Keratinocyte (primary cell): ENCODE measurements at regions not wholly inside any gene's neighbourhood (a gene's known extent, or its start where the extent isn't known, plus 50 kb on each side); places are given as distances from the start of the nearest gene placed in this dataset.

Experiments
- DNase-seq: peaks from one replicate; pipeline ENCODE4 v3.0.0-alpha.2; 2011; ENCODE audit warnings: low read depth, missing footprints, low spot score
- FAIRE-seq: peaks from 2 replicates; lab custom pipeline; 2011; peaks lifted over from hg19 to GRCh38; lab: Jason Lieb, UNC
- H2AFZ ChIP-seq: 2 replicates; pipeline ENCODE4 v1.6.0; 2012; ENCODE audit warnings: low read length, control low read depth, inconsistent platforms; ENCODE audit not compliant: control insufficient read depth
- H3K27ac ChIP-seq: 2 replicates; pipeline ENCODE4 v1.5.1; 2011; ENCODE audit warnings: low read length; ENCODE audit not compliant: control insufficient read depth, insufficient read depth
- H3K27me3 ChIP-seq: 3 replicates; pipeline ENCODE4 v1.6.0; 2011; ENCODE audit warnings: low read length; ENCODE audit not compliant: control insufficient read depth, insufficient read depth; ENCODE audit errors: extremely low read depth
- H3K36me3 ChIP-seq, 2 experiments: 2 replicates in 1 of 2; 3 replicates in 1 of 2; pipeline ENCODE4 v1.5.1; 2011; ENCODE audit warnings: low read length in 2 of 2, mild to moderate bottlenecking in 1 of 2; ENCODE audit not compliant: control insufficient read depth in 2 of 2, insufficient read depth in 2 of 2; ENCODE audit errors: extremely low read depth in 1 of 2
- H3K4me1 ChIP-seq: 3 replicates; pipeline ENCODE4 v1.5.1; 2011; ENCODE audit warnings: low read length; ENCODE audit not compliant: control insufficient read depth, insufficient read depth; ENCODE audit errors: extremely low read depth
- H3K4me2 ChIP-seq: 3 replicates; pipeline ENCODE4 v1.6.0; 2011; ENCODE audit warnings: low read depth, low read length; ENCODE audit not compliant: control insufficient read depth, insufficient read depth; ENCODE audit errors: extremely low read depth
- H3K4me3 ChIP-seq, 3 experiments: fragments of 200-600 bp in 1 of 3; sonication (generic) in 1 of 3; 2 replicates in 2 of 3; 3 replicates in 1 of 3; pipeline ENCODE4 v1.5.1; 2011 to 2016; ENCODE audit warnings: low read length in 3 of 3, mild to moderate bottlenecking in 3 of 3, control low read depth in 2 of 3, inconsistent platforms in 1 of 3, low read depth in 1 of 3, mixed read lengths in 1 of 3, mixed run types in 1 of 3, moderate library complexity in 1 of 3; ENCODE audit not compliant: control insufficient read depth in 2 of 3, insufficient read depth in 2 of 3; ENCODE audit errors: extremely low read depth in 1 of 3
- H3K79me2 ChIP-seq: 2 replicates; pipeline ENCODE4 v1.6.0; 2012; ENCODE audit warnings: low read length; ENCODE audit not compliant: control insufficient read depth, insufficient read depth
- H3K9ac ChIP-seq: 3 replicates; pipeline ENCODE4 v1.6.0; 2011; ENCODE audit warnings: low read length; ENCODE audit not compliant: control insufficient read depth, insufficient read depth; ENCODE audit errors: extremely low read depth
- H3K9me1 ChIP-seq: 3 replicates; pipeline ENCODE4 v1.6.0; 2011; ENCODE audit warnings: low read length; ENCODE audit not compliant: control insufficient read depth, insufficient read depth; ENCODE audit errors: extremely low read depth
- H3K9me3 ChIP-seq: 2 replicates; pipeline ENCODE4 v1.5.1; 2012; ENCODE audit warnings: low read depth, low read length; ENCODE audit not compliant: control insufficient read depth
- H4K20me1 ChIP-seq: 3 replicates; pipeline ENCODE4 v1.6.0; 2011; ENCODE audit warnings: low read length; ENCODE audit not compliant: control insufficient read depth, insufficient read depth; ENCODE audit errors: extremely low read depth
- EZH2 ChIP-seq: IDR thresholded peaks from one replicate; pipeline ENCODE4 v1.6.1; 2012; ENCODE audit warnings: inconsistent platforms, mild to moderate bottlenecking, low read length, moderate library complexity
- dilution Hi-C: fragments of 300-500 bp; cut with MboI; formaldehyde crosslinking; loops from one replicate; pipeline ENCODE4 v1.7.0; 2020; ENCODE audit warnings: low sequenced_read_pairs; ENCODE audit not compliant: extremely low pct_ligation_motif_present
- TF ChIP-seq, protein P1 (sequence below), 3 experiments: IDR thresholded peaks in 1 of 3; conservative IDR thresholded peaks in 1 of 3; optimal IDR thresholded peaks in 1 of 3; 2 replicates in 2 of 3; 3 replicates in 1 of 3; pipeline versions ENCODE3 to v1.5.1; 2011; ENCODE audit warnings: low read length in 3 of 3, mild to moderate bottlenecking in 3 of 3, moderate library complexity in 2 of 3, control low read depth in 1 of 3, inconsistent platforms in 1 of 3; ENCODE audit not compliant: insufficient read depth in 2 of 3; ENCODE audit errors: extremely low read depth in 1 of 3

DNA sequence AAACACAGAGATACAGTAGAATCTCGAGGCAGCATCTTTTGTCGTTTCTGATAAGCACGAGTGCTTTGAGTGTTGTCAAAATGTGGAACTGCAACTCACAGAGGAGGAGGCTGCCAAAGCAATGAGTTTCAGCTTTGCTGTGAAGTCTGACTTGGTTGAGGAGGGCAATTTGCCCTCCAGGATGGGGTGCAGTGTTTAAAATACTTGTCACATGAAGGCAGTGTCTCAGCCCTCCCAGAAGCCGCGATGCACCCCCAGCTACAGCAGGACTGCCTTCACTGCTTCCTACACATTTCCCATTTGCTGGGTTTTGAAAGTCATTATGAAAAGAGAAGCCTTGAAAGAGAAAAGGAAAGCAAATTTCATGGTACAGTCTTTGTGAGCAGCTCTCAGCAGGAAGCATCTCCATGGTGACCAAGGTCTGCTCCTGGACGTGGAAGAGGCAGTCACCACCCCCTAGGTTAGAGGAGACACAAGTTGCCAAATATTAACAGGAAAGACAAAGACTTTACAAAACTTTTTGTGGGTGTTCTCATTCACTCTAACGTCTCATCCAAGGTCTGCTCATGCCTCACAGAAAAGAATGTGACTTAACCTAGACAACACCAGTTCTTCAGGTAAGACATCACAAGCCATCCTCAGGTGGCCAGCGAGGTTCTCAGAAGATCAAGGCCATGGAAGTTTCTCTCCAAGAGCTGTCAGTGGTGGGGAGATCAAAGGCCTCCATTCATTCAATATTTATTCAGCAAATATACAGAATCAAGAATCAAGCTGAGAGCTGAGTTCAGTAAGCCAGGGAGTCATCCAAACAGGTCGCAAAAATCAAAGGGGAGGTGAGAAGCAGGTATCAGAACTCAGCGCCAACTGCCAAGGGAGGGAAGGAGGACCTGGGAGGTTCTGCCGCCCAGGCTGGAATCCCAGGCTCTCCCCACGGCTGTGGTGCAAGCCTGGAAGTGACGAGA is 476.0 kb downstream of the EIPR1 start:
- Histone ChIP-seq H3K4me3 (no peak overlapping the region), H3K27ac (no peak overlapping the region), H3K9me1 (no peaks in the 10 kb centered on the region), H3K4me1 (no peaks in the 10 kb centered on the region), H3K9me3 (no peaks in the 10 kb centered on the region), H3K79me2 (no peaks in the 10 kb centered on the region), H3K4me2 (no peak overlapping the region), H3K36me3 (no peaks in the 10 kb centered on the region), H3K9ac (no peak overlapping the region), H4K20me1 (no peaks in the 10 kb centered on the region), H3K27me3 (no peaks in the 10 kb centered on the region), H2AFZ (no peak overlapping the region)
- dilution Hi-C loops = no loop called here
- TF ChIP-seq, protein P1, sequence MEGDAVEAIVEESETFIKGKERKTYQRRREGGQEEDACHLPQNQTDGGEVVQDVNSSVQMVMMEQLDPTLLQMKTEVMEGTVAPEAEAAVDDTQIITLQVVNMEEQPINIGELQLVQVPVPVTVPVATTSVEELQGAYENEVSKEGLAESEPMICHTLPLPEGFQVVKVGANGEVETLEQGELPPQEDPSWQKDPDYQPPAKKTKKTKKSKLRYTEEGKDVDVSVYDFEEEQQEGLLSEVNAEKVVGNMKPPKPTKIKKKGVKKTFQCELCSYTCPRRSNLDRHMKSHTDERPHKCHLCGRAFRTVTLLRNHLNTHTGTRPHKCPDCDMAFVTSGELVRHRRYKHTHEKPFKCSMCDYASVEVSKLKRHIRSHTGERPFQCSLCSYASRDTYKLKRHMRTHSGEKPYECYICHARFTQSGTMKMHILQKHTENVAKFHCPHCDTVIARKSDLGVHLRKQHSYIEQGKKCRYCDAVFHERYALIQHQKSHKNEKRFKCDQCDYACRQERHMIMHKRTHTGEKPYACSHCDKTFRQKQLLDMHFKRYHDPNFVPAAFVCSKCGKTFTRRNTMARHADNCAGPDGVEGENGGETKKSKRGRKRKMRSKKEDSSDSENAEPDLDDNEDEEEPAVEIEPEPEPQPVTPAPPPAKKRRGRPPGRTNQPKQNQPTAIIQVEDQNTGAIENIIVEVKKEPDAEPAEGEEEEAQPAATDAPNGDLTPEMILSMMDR (optimal IDR thresholded peaks at IDR 0.05 in 1 of 3, IDR thresholded peaks at IDR 0.05 in 1 of 3, conservative IDR thresholded peaks at IDR 0.05 in 1 of 3; ENCODE audit: extremely low read depth in 1 of 3, insufficient read depth in 2 of 3, low read length in 3 of 3) = no peak
- TF ChIP-seq EZH2 = no peak
- DNase-seq = no peak
- no peak for FAIRE-seq

DNA sequence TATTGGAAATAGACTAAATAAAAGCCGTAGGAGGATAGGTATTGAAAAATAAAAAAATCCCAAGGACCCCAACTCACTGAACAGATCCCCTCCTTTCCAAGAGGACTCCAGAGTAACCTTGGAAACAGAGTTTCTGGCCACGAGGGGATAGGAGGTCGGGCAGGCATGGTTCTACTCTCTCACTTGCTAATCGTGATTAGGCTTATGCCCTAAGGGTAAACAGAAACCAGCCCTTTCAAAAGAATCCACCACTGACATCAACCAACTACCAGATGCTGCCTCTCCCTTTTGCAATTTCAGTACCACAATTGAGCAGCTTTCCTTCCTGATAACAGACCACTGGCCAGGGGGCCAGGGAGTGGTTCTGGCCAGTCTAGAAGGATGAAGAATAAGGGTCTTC is 477.8 kb downstream of the EIPR1 start:
- no peak for TF ChIP-seq EZH2
- TF ChIP-seq, protein P1 (optimal IDR thresholded peaks at IDR 0.05 in 1 of 3, IDR thresholded peaks at IDR 0.05 in 1 of 3, conservative IDR thresholded peaks at IDR 0.05 in 1 of 3; ENCODE audit: extremely low read depth in 1 of 3, insufficient read depth in 2 of 3, low read length in 3 of 3) = no peak
- Histone ChIP-seq H3K36me3 (no peaks in the 10 kb centered on the region), H3K27ac (no peak overlapping the region), H3K4me1 (no peaks in the 10 kb centered on the region), H3K9me1 (no peaks in the 10 kb centered on the region), H3K4me3 (no peak overlapping the region), H3K27me3 (no peaks in the 10 kb centered on the region), H3K9ac (no peak overlapping the region), H4K20me1 (no peaks in the 10 kb centered on the region), H3K79me2 (no peaks in the 10 kb centered on the region), H3K9me3 (no peaks in the 10 kb centered on the region), H3K4me2 (no peak overlapping the region), H2AFZ (no peak overlapping the region)
- dilution Hi-C loops = no loop called here
- FAIRE-seq (no peak), DNase-seq (no peak)
